HG02588 (cell line): ENCODE measurements at regions not wholly inside any gene's neighbourhood (a gene's known extent, or its start where the extent isn't known, plus 50 kb on each side); places are given as distances from the start of the nearest gene placed in this dataset.
A peak's percentile ranks its signal among the peaks of the same experiment; 100 is the strongest.

Experiments used
- ATAC-seq: cut with Tn5 transposase; IDR thresholded peaks from one replicate; pipeline ENCODE4 v1.9.1; 2021; ENCODE audit warnings: mild to moderate bottlenecking, moderate library complexity; ENCODE audit not compliant: unreplicated experiment

DNA sequence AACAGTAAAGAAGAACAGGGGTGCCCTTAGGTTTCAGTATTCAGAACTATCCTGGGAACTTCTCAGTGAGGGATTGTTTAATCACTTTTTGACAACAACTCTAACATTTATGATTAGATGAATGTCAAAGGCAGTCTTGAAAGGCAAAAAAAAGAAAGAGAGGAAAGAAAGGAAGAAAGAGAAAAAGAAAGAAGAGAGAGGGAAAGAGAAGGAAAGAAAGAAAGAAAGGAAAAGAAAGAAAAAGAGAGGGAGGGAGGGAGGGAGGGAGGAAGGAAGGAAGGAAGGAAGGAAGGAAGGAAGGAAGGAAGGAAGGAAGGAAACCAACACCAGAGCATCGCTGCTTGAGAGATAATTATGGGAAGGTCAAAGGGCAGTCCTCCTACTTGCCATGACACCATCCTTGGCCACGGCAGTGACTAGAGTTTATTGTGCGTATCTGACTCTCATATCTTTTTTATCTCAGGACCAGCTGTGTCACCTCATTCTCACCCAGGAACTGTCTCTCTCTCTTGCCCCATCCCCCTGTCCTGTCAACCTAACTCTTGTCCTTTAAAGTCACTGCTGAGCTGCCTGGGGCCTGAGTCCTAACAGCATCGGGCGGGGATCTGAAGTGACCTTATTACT is 96.8 kb upstream of the ATXN1 start:
- no peak for ATAC-seq

DNA sequence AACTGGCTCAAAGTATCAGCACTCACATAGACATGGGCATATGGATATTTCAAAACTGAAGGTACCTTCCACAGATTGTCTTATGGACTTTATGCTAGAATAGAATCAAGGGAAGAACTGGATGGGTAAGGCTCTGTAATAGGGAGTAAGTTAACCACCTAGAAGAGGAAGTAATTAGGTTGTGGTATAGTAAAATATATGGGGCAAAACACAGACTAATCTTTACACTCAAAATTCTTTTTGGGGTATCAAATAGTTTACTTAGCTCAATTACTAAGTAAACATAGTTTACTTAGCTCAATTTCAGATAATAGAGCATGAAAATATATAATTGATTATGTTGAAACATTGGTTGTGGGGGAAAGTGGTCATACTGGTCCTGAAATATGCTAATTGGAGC is 94.2 kb upstream of the ATXN1 start:
- ATAC-seq = peak; percentile 49

DNA sequence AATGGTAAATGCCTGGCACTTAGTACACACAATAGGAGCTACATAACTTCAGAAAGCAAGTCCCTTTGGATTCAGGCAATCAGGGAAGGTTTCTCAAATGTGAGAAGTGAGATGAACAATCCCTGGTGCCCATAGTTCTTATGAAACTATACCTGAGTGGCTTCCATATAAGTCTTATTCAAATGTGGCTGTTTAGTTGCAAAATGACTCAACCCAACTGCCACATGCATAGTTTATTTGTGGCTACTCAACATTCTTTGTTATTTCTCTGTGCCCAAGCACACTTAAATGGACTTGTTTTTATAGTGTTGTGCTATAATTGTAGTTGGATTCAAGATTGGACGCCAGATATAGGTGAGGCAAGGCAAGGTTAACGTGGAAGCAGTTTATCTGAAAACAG is 93.7 kb upstream of the ATXN1 start:
- ATAC-seq = peak; percentile 72

DNA sequence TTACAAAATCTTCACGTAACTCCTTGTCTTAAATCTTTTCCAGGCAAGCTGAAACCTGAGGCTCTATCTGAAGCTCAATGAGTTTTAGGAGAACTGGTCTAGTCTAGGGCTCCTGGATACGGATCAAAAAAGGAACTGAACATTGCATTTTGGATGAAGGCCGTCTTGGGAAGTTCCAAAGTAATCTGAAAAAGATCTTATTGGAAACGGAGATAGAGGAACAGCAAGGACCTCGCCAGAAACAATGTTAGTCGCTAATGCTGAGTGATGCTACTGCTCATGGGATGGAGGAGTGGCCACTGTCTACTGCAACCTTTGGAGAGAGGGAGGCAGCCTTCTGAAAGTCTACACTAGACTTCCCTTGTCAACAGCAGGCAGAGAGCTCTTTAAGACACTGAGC is 91.4 kb upstream of the ATXN1 start:
- ATAC-seq = no peak

DNA sequence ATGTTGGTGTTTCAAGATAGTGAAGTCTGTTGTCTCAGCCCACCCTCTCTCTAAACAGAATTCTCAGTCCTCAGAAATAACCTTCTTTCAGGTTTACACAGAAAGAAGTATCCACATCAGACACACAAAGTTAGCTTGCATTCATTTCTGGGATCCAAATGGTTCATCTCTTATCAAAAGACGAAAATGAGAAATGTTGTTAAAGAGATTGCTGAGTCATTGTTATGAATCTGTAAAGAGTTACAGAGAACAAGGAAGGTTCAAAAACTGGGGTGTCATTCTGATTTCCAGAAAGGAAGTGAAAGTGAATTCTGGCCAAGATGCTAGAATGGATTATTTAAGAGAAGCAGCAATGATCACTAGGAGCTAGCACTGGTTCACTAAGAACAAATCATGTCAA is 90.5 kb upstream of the ATXN1 start:
- no peak for ATAC-seq

DNA sequence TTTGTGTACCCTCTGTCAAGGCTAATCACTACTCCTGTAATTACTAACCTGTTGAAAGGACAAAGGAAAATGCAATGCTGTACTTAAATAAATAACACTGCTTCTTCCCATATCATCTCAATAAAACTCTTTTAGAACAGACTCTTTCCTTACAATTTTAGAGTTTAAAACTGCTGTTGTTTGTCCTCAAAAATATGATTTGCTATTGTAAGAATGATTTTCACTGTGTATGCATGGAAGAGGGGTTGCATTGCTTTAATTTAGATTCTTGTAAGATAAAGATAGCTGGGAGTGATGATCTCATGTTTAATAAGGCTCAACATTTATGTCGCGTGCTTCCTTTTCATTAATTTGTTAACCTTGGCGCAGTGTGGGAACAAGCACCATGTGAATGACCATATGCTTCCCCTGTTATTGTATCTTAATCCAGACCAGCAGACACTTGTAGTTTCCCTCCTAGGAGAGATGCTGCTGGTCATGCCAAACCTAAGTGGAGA is 89.8 kb upstream of the ATXN1 start:
- no peak for ATAC-seq

DNA sequence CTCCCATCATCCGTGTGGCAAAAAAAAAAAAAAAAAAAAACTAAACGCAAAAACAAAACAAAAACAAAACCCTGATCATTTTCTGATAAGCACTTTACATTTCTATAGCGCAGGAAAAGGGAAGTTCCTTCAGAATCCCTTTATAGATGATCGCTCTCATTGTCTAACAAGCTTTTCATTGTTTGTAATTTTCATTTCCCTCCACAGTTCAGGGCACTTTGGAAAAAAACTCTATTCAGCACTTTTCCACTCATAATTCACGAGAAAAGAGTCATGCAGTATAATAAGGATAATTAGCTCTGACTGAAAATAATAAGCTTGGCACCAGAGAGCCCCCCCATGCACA is 89.4 kb upstream of the ATXN1 start:
- no peak for ATAC-seq

DNA sequence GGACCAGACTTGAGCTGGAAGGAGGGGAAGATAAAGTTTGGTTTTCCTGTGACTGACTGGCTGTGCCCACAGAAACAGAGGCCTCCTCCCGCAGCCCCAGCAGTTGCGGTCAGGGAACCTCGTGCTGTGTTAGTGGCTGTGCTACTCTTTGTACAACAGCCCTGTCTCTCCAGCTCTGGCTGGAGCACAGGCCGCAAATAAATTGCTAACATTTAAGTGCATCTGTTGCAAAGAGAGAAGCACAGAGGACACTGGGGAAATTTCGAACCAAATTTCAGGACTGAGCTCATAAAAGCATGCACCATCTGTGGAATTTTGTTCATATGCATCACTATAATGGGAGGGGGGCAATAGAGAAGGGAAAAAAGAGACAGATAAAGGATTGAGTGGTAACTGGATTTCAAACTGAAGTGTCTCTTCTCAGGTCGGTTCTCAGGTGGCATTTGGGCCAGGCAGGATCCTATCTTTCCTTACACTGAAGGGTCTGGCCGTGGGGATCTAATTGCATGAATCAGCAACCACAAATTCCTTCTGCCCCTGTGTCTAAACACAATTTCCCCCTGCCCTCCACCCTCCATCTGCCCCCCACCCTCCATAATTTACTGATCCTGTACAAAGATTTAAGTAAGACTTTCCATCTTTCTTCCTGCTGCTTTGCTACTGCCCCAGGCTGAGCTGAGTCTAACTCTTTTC is 88.9 kb upstream of the ATXN1 start:
- ATAC-seq = no peak

DNA sequence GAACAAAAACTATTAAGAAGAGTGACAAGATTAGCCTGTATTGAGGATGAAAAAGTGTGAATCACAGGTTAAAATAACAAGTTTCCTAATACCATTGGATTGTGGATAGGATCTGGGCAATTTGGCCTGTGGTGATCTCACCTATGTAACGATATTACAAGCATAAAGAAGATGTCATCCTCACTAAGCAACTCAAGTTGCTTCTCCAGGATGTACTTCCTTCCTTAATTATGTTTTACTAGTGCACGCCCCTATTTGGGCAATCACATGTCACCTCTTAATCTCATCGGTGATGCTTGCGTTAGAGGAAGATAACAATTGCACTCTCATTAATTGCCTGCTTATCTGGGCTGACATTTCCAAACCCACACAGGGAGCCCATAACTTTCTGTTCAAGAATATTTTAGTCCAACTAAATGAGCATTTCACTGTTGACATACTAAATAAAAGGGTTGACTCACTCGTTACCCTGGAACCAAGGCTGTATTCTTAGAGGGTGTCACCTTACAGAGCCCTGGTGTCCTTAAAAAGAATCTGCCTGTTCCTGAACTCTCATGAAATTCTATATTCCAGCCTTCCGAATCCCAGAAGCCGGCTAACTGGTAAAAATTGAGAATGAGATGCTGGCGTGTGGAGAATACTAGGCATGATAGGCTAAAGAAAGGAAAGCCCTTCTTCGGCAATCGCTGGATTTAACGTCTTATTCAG is 88.2 kb upstream of the ATXN1 start:
- no peak for ATAC-seq

DNA sequence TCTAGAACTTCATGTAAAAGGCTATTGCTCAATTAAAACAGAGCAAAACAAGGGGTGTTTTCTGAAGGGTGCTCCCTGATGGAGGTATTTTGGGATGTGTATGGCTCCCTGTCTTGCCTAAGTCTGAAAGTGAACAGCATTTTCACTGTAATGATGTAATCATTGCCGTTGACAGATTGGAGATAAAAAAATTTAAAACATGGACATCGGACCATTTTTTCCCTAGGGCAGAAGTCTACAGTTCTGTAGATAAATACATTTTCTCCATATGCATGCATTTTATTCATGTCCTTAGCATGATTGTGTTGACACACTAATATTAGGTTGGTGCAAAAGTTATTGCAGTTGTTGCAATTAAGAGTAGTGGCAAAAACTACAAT is 85.1 kb upstream of the ATXN1 start:
- ATAC-seq = no peak

DNA sequence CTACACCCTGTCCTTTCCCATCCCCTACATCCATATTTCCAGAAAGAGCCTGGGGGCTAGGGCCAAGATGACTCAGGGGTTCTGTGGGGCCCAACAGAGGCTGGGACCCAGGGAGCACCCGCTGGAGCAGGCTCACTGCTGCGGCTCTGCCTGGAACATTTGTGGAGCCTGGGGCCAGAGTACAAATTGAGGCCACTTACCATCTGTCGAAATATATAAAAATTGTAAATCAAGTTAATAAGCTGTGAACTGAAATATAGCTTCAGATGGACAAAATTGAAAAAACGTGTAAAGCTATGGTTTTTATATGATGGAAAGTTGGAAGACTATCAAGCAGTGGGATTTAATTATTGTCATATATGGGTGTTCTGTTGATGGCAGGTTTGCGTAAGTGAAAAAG is 82.9 kb upstream of the ATXN1 start:
- ATAC-seq = no peak

DNA sequence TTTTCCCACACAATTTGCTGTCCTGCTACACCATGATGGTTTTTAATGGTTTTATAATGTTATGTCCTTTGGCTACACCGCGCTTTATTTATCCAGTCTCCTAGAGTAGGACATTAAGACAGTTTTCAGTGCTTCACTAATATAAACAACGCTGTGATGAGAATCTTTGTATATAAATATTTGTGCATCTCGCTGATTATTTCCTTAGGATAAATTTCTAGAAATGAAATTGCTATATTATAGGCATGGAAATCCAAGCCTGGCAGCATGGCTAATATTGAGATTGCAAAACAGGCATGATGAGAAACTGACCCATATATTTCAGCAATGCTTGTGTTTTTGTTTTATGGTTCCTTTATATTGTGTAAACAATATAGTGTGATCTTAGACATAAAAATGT is 81.4 kb upstream of the ATXN1 start:
- ATAC-seq = no peak

DNA sequence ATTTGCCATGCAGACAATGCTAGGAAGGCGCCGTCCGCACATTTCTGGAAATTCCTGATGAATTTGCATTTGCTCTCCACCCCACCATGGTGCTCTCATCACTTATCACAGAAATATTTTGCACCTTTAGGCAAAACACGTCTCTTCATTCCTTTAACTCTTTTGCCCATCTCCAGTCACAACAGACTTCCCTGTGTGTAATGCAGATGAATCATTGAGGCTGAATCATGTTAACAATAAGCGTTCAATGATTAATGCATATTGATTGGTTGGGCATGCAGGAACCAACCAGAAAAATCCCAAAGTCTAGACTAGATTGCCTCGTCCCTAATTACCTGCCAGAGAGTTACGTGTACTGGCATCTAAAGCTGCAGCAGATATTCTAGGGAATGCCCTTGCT is 80.0 kb upstream of the ATXN1 start:
- ATAC-seq = no peak

DNA sequence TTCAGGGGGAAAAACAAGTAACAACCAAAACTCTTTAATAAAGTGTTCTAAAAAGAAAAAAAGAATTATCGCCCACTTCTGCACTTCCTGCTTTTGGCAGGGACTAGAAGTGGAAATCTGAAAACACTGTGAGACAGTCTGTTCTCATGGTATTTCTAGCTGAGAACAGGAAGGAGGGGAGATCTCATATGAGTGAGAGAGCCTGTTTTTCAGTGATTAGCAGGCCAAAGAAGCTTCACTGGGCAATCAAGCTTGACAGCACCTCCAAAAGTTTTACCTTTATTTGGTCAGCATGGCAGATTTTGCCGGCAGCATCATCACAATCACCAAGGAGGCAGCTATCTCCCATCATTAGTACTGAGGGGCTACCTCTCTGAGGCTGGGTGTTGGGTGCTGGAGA is 79.5 kb upstream of the ATXN1 start:
- ATAC-seq = no peak

DNA sequence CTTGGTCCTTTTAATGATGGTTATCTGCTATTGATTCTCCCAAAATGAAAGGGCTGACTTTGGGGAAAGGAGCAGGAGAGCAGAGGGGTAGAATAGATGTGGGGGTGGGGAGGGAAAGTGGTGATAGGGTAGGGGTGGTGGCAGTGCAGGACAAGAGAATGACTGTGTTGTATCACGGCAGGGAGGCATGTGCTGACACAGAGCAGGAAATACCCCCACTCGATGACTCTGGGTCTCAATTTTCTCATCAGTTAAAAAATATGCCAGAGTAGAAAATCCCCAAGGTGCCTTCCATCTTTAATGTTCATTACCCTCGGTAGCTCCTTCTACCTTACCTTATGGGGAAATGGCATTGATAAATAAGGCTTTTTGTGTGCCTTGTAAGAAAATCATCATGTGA is 79.0 kb upstream of the ATXN1 start:
- ATAC-seq = no peak

DNA sequence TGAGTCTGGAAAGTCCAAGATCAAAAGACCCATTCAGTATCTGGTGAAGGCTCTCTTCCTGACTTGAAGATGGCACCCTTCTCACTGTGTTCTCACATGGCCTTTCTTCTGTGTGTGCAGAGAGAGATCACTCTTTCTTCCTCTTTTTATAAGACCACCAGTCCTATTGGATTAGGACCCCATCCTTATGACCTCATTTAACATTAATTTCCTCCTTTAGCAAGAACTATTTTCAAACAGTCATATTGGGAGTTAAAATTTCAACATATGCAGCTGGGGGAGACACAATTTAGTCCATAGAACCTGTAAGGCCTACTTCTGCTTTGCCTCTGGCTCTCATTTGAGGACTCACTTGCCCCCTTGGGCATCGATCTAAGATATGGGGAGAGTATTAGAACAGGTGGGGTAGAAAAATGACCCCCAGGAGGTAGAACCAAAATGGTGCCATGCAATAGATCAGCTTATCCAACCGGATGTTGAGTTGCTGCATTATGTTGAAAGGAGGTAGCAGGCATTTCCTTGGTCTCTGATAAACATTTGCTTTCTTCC is 78.4 kb upstream of the ATXN1 start:
- no peak for ATAC-seq

DNA sequence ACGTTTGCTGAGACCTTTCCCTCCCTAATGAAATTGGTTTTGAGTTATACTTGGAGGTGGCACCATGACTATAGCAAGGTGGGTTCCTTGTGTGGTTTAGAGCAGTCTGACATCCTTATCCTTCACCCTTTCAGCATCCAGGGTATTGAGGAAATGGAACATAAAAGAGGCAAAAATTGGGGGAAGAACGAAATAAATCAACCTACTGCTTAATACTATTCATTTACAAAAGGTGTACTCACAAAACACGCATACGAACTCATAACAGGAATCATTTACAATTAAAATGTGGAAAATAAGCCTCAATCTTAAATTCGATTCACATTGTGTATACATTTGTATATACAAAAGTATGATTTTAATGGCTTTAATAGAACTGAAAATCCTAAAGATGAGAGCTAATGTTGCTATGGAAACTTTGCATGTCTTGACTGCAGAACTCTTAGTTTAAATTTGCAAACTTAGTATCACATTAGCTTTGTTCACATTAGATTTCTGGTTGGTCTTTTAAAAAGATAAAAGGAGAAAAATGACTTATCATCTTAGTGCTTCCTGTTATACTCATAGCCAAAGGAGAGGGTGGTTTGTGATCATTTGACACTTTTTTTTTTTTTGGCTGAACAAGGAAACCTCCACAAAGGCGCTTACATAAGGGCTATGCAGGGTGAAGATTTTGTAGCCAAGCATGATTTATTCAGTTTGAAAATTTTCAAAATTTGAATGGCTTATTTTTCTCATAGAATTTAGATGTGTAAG is 76.1 kb upstream of the ATXN1 start:
- no peak for ATAC-seq

DNA sequence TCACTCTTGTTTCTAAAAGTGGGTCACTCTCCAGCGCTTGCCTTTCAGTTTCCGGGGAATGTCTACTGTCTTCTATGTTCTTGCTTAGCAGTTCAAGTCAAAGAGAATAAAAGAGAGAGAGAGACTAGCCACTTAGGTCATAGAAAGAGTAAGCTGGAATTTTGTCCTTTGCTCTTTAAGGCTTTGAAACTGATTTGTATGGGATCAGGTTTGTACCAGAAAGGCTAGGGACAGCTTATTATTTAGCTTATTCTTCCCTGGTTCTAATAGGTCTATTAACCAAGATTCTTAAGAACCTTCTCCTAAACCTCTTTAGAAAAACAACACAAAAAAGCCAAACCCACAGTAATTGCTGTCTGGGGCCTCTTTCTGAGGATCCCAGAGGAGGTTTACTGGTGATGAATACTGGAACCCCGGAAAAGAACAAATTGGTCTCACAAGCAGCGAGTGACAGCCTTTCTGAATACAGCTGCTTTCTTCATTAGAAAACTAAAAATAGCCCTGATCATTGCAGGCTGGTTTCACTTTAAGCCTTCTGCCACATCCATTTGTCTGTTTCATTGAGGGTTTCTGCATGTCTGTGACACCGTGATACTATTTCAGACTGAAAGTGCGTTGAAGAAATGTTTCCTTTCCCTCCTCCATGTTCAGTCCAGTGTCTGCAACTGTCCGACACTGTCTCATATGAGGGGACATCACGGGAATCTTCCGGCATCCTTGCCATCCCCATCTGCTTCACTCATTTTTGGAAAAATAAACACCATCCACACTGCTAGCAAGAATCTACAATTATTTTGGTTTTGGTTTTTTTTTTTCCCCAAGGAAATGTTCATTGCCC is 75.1 kb upstream of the ATXN1 start:
- ATAC-seq = peak; percentile 75

DNA sequence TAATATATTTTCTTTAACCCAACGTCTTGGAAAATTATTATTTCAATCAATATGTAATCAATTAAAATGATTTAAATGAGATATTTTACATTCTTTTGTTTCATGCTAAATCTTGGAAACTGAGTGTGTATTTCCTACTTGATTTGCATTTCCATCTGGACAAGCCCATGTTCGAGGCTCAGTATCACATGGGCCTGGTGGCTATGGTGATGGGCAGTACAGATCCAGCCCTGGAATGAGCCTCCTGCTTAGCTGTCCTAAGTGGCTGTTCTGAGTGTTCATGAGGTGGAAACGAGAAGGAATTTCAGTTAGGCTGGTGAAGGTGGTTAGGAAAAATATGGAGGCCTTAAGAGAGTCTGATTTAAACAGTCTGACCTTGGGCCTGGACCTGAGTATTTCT is 73.0 kb upstream of the ATXN1 start:
- ATAC-seq = no peak

DNA sequence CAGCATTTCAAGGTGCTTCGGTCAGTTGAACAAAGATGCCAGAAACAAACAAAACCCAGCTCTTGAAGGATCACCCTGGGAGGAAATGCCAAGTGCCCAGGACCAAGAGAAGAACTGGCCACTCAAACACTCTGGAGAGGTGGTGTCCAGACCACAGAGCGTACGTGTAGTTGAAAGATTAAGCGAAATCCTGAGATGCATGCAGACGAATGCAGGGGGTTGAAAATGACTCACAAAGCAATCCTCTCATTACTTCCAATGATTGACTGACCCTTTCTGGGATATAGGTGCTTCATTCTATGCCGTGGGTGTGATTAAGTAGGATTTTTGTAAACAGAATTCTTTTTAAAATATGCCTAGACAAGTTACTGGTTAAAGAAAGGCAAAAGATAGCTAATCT is 71.5 kb upstream of the ATXN1 start:
- ATAC-seq = no peak
